Mesodermal cell (in vitro differentiated cells): ENCODE measurements at regions not wholly inside any gene's neighbourhood (a gene's known extent, or its start where the extent isn't known, plus 50 kb on each side); places are given as distances from the start of the nearest gene placed in this dataset.

ENCODE experiments used
- H3K27ac ChIP-seq: 2 replicates; pipeline ENCODE4 v1.7.0; 2013; ENCODE audit warnings: mild to moderate bottlenecking, low read depth, low read length, moderate library complexity; ENCODE audit not compliant: severe bottlenecking
- H3K36me3 ChIP-seq: 2 replicates; pipeline ENCODE4 v1.7.1; 2013; ENCODE audit warnings: mild to moderate bottlenecking, low read length, moderate library complexity; ENCODE audit not compliant: control insufficient read depth, insufficient read depth
- H3K4me1 ChIP-seq: one replicate; pipeline ENCODE4 v1.7.1; 2013; ENCODE audit warnings: mild to moderate bottlenecking, low read length; ENCODE audit not compliant: insufficient read depth, control insufficient read depth, poor library complexity, severe bottlenecking
- H3K4me3 ChIP-seq: 2 replicates; pipeline ENCODE4 v1.7.0; 2013; ENCODE audit warnings: low read length, control low read depth, mild to moderate bottlenecking; ENCODE audit not compliant: insufficient read depth, poor library complexity, severe bottlenecking; ENCODE audit errors: extremely low read depth
- H3K9me3 ChIP-seq: 2 replicates; pipeline ENCODE4 v1.7.1; 2013; ENCODE audit warnings: mild to moderate bottlenecking, low read length, moderate library complexity; ENCODE audit not compliant: control insufficient read depth
- WGBS, 2 experiments: methylation state at CpG; one replicate each; pipeline ENCODE4 v1.1.5; 2013; ENCODE audit warnings: missing lambda C conversion rate in 2 of 2; ENCODE audit not compliant: insufficient coverage in 2 of 2; 5-methylcytosine and 5-hydroxymethylcytosine counted together

DNA sequence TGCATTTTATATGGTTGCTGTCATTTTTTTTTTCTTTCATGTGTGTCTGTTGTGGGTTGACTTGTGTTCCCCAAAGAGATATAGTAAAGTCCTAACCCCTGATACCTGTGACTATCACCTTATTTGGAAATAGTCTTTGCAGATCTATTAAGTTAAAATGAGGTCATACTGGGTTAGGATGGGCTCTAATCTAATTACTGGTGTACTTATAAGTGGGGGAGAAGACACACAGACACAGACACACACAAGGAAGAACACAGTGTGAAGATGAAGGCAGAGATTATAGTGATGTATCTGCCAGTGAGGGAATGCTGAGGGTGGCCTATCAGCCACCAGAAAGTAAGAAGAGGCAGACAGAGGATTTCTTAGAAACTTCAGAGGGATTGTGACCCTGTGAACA is 318.4 kb upstream of the ATP2B1 start:
- peaks cover 45% of the 10 kb centered on the region for H3K4me1 ChIP-seq
- H3K36me3 ChIP-seq = no peaks in the 10 kb centered on the region
- H3K9me3 ChIP-seq = no peaks in the 10 kb centered on the region
- no peak overlapping the region for H3K27ac ChIP-seq
- no peak overlapping the region for H3K4me3 ChIP-seq

DNA sequence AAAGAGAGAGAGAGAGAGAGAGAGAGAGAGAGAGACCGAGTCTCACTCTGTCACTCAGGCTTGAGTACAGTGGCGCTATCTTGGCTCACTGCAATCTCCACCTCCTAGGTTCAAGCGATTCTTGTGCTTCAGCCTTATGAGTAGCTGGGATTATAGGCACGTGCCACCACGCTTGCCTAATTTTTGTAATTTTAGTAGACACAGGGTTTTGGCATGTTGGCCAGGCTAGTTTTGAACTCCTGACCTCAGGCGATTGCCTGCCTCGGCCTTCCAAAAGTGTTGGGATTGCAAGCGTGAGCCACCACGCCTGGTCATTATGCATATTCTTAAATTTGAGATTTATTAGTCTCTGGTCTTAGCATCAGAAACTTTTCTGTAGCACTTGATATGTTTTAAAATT is 317.9 kb upstream of the ATP2B1 start:
- 97% methylated on average over 4 to 8 of the region's 9 CpGs for WGBS, 2 experiments
- Histone ChIP-seq H3K4me1 (peaks cover 45% of the 10 kb centered on the region), H3K4me3 (no peak overlapping the region), H3K27ac (no peak overlapping the region), H3K9me3 (no peaks in the 10 kb centered on the region), H3K36me3 (no peaks in the 10 kb centered on the region)

DNA sequence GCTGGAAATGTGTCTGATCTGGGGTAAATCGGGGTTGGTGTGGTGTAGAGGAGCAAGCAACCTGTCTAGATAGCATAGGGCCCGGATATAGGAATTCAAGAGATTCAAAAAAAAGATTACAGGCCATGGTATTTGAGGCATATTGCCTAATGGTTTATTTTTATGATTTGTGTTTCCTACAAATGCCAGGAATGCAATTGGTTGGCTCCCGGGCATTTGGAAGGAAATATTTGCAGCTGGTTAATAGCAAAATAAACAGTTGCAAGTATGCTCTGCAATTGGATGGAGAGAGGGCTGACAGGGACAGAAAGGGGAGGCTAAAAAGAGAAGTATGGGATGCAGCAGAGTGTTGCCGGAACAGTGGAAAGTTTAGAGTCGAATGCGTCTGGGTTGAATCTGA is 315.6 kb upstream of the ATP2B1 start:
- Histone ChIP-seq H3K36me3 (no peaks in the 10 kb centered on the region), H3K4me1 (peaks cover 41% of the 10 kb centered on the region), H3K9me3 (no peaks in the 10 kb centered on the region), H3K27ac (no peak overlapping the region), H3K4me3 (no peak overlapping the region)
- 79 to 80% methylated on average over 6 of the region's 6 CpGs for WGBS, 2 experiments

DNA sequence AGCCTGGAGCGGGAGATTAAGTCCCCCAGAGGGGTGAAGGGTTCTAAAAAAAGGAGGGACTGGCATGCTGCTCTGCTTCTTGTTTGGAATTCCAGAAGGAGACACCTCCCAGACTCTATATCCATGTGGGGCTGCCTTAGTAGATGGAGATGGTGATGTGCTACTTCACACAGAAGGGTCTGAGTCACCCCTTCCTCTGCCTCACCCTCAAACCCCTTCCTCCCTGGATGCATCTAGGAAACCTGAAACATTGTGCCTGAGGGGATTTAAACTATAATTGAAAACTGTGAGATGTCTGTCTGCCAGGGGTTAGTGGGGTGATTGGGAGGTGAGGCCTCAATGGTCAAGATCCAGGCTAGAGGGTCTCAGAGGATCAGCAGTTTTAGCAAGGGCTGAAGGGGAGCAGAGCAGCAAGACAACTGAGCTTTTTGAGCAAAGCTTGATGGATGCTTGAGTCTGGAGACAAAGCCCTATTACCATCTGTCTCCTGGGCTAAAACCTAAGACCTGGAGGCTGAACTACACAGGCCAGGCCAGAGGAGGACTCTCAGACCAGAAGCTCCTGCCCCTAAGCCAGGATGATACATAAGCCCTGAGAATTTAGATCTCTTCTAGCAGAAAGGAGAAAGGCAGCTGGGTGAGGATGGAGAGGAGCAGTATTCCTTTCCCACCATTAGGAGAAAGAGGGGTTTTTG is 314.7 kb upstream of the ATP2B1 start:
- H3K9me3 ChIP-seq = no peaks in the 10 kb centered on the region
- no peak overlapping the region for H3K4me3 ChIP-seq
- no CpG with 5 or more reads among the region's 1 CpG for WGBS, 2 experiments
- peaks cover 32% of the 10 kb centered on the region for H3K4me1 ChIP-seq
- H3K27ac ChIP-seq = no peak overlapping the region
- H3K36me3 ChIP-seq = no peaks in the 10 kb centered on the region

DNA sequence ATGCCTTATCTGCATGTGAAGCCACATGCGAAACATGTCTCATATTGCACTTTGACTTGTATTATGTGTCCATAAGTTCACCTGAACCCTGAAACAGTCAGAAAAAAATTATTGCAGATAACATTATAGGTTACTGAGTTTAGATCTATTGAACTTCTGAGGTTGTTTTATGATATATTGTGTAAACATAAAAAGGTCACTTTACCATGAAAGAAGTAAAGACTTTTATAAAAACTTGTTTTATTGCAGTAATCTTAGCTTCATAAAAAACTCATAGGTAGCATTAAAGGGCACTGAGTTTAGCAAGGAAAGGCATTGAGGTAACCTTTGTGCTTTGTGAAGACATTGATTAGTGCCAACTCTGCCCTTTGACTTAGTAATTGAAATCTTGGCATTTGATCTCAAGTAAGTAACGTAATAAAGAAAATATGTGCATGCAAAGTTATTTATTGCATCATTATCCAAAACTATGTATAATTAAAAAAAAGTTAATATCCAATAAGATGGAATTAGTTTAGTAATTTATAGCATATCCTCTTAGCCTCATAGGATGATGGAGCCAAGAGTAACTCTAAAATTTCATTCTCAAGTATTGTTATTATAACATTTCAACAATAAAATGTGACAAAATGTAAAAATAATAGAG is 313.3 kb upstream of the ATP2B1 start:
- Histone ChIP-seq H3K27ac (no peak overlapping the region), H3K4me3 (no peak overlapping the region), H3K9me3 (no peaks in the 10 kb centered on the region), H3K36me3 (no peaks in the 10 kb centered on the region), H3K4me1 (peaks cover 20% of the 10 kb centered on the region)
- WGBS, 2 experiments = 100% methylated on average over 1 of the region's 2 CpGs

DNA sequence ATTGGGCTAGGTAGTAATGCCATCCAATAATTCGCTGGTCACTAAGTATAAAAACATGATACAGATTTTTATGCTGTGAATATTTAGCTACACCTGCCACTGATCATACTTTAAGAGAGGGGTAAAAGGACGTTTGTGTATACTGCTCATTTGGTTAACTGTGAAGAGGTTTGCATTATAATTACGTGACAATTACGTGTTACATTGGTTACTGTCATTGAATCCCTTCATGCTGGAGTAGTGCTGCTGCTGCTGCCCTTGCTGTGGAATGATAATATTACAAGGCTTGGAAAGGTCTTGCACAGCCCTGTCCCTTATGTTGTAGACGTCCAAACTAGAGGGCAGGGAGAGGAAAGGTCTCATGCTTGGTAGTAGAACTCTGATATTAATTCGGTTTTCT is 312.2 kb upstream of the ATP2B1 start:
- WGBS, 2 experiments = 69 to 83% methylated on average over 3 of the region's 6 CpGs
- no peak overlapping the region for H3K4me3 ChIP-seq
- peaks cover 20% of the 10 kb centered on the region for H3K4me1 ChIP-seq
- no peaks in the 10 kb centered on the region for H3K36me3 ChIP-seq
- no peaks in the 10 kb centered on the region for H3K9me3 ChIP-seq
- no peak overlapping the region for H3K27ac ChIP-seq

DNA sequence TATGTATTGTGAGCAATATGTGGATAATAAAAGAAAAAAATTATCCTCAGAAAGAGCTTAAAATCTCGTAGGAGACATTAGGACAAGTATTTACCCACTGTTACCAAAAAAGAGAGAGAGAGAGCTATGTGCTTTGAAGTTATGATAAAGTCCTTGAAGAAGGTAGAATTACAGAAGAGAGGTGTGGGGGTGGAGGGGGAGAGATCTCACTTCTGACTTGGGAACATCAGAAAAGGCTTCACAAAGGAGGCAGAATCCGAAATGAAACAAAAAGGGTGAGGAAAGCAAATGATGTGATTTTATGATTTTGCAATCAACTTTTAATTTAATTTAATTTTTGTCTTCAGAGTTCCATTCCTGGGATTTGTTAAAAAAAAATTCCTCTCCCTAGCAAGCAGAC is 311.8 kb upstream of the ATP2B1 start:
- Histone ChIP-seq H3K36me3 (no peaks in the 10 kb centered on the region), H3K27ac (no peak overlapping the region), H3K4me3 (no peak overlapping the region), H3K9me3 (no peaks in the 10 kb centered on the region), H3K4me1 (peaks cover 20% of the 10 kb centered on the region)
- 86% methylated on average over 1 of the region's 2 CpGs; no CpG with 5 or more reads in 1 of the 2 experiments for WGBS, 2 experiments

DNA sequence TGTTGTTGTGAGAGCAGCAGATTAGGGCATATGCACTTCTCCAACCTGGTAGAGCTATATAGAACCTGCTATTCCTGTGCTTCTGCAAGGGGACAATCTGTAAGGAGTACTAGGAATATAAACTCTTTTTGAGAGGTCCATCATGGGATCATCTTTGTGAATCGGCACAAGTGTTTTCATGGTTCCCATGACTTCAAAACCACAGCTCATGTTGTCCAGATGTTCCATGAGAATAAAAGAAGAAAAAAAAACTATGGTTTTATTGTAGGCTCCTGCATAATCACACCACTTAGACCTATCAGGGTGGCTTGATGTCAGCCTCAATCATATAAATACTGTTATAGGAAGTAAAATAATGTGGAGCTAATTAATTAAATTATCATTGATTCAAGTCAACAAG is 311.4 kb upstream of the ATP2B1 start:
- Histone ChIP-seq H3K4me1 (peaks cover 20% of the 10 kb centered on the region), H3K36me3 (no peaks in the 10 kb centered on the region), H3K4me3 (no peak overlapping the region), H3K27ac (no peak overlapping the region), H3K9me3 (no peaks in the 10 kb centered on the region)
- 86% methylated on average over 1 of the region's 1 CpG; no CpG with 5 or more reads in 1 of the 2 experiments for WGBS, 2 experiments

DNA sequence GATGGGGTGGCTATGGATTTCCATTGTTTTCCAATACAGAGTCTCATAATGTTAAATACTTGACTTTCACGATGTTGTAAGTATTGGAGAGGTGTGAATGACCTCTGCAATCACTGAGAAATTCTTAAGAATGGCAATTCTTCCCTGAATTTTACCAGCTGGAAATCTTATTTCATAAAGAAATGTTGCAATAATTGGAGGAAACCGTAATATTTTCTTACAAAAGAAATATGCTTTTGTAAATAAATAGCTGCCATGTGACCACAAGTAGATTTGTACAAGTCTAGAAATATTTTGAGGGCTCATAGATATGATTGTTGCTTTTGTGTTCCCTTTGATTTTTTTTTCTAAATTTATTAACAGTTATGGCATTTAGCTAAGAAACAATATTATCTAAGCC is 308.7 kb upstream of the ATP2B1 start:
- Histone ChIP-seq H3K4me3 (no peak overlapping the region), H3K4me1 (no peaks in the 10 kb centered on the region), H3K9me3 (no peaks in the 10 kb centered on the region), H3K27ac (no peak overlapping the region), H3K36me3 (no peaks in the 10 kb centered on the region)
- WGBS, 2 experiments = 100% methylated on average over 1 of the region's 2 CpGs; no CpG with 5 or more reads in 1 of the 2 experiments

DNA sequence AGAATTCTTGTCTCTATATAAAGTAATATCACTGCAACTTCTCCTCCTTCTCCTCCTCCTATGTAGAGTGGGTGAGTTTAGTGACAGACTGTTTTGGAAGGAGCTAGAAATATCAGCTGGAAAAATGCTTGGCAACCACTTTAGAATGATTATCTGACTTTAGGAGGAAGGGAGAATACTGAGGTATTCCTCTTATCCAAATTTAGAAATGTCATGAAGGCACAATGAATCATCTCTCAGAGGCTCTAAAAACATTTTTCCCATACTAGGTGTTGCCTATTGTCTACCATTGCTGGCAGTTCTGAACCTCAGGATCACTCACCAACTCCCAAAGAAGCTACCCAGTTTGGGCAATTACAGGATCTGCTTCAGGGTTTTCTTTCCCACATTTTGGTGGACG is 306.6 kb upstream of the ATP2B1 start:
- Histone ChIP-seq H3K4me3 (no peak overlapping the region), H3K27ac (no peak overlapping the region), H3K4me1 (no peaks in the 10 kb centered on the region), H3K9me3 (no peaks in the 10 kb centered on the region), H3K36me3 (no peaks in the 10 kb centered on the region)
- no CpG with 5 or more reads among the region's 1 CpG for WGBS, 2 experiments

DNA sequence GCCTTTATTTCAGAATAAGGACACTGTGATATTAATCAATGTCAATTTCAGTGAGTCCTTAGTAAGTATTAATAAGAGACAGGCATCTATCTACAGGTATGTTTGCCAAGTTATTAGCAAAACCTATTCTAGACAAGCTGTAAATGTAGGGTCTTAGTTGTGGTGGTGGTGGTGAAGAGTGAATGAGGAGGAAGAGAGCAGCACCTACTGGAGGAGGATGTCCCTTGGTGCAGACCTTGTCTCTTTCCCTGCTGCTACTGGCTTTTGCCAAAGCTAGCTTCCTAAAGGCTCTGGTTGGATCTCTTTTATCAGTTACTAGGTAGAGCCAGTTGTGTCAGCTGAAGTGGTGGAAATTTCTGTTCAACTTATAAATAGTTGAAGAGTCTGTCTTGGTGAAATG is 304.8 kb upstream of the ATP2B1 start:
- H3K4me3 ChIP-seq = no peak overlapping the region
- H3K36me3 ChIP-seq = no peaks in the 10 kb centered on the region
- no peaks in the 10 kb centered on the region for H3K4me1 ChIP-seq
- H3K9me3 ChIP-seq = no peaks in the 10 kb centered on the region
- H3K27ac ChIP-seq = no peak overlapping the region
